ENCODE measurements at regions not wholly inside any gene's neighbourhood (a gene's known extent, or its start where the extent isn't known, plus 50 kb on each side); places are given as distances from the start of the nearest gene placed in this dataset.
"Not testable (repeated sequence)": the region's sequence is repeated elsewhere in the genome, so short reads cannot be mapped to it uniquely, and the experiment has no call there.

DNA sequence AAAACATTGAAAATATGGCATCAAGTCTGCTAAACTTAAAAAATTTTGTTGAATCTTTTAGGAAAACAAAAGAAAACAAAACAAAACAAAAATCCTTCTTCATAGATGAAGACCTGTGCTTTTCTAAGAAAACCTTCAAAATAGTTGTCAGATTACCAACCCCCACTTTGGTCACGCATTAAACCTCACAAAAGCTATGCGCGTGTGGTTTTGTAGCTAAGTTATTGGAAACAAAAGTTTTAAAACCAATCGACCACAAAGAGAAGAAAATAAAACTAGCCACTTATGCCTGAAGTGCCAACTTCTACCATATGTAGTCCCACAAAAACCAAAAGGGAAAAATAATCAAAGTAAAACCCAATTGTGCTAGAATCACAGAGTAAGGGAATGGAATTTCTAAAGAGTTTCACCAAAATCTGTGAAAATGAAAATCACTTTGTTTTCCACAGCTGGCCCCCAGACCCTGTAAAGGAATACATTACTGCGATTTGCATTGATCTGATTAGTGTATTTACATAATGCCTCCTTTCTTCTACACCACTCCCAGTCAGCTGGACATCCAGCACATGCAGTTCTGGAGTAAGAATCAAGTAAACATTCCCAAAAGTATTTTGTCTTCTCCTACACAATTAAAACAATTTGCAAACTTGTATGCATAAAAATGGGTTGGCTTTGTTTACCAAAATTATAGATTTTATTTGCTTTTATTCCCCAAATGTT, 330.1 kb upstream of the DKK2 start:
- TF ChIP-seq EZH2 (IDR thresholded peaks at IDR 0.05; ENCODE audit: borderline replicate concordance): no peak
- TF ChIP-seq, protein P1, sequence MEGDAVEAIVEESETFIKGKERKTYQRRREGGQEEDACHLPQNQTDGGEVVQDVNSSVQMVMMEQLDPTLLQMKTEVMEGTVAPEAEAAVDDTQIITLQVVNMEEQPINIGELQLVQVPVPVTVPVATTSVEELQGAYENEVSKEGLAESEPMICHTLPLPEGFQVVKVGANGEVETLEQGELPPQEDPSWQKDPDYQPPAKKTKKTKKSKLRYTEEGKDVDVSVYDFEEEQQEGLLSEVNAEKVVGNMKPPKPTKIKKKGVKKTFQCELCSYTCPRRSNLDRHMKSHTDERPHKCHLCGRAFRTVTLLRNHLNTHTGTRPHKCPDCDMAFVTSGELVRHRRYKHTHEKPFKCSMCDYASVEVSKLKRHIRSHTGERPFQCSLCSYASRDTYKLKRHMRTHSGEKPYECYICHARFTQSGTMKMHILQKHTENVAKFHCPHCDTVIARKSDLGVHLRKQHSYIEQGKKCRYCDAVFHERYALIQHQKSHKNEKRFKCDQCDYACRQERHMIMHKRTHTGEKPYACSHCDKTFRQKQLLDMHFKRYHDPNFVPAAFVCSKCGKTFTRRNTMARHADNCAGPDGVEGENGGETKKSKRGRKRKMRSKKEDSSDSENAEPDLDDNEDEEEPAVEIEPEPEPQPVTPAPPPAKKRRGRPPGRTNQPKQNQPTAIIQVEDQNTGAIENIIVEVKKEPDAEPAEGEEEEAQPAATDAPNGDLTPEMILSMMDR (IDR thresholded peaks at IDR 0.05; ENCODE audit: poor library complexity): no peak
- no peak for TF ChIP-seq EZH2phosphoT487 (IDR thresholded peaks at IDR 0.05; ENCODE audit: low read depth, severe bottlenecking, unreplicated experiment)
- no peaks in the 10 kb centered on the region for H4K20me1 ChIP-seq (ENCODE audit: insufficient read depth, poor library complexity, severe bottlenecking)
- H3K9me2 ChIP-seq (replicated peaks; ENCODE audit: insufficient read depth): no peaks in the 10 kb centered on the region
- WGBS (ENCODE audit: low lambda C conversion rate, missing lambda C conversion rate): 72% methylated on average over 5 of the region's 5 CpGs
- no peaks in the 10 kb centered on the region for H3K27me3 ChIP-seq
- no peak overlapping the region for H3K4me2 ChIP-seq
- no peak overlapping the region for H2AFZ ChIP-seq
- no peak overlapping the region for H3K27ac ChIP-seq
- no peaks in the 10 kb centered on the region for H3K4me1 ChIP-seq (ENCODE audit: insufficient read depth)
- no peaks in the 10 kb centered on the region for H3K79me2 ChIP-seq
- H3K36me3 ChIP-seq (replicated peaks; ENCODE audit: insufficient read depth, low read depth): no peaks in the 10 kb centered on the region
- no peak overlapping the region for H3K4me3 ChIP-seq
- no peak for DNase-seq (ENCODE audit: low spot score)
- H3K9me3 ChIP-seq (ENCODE audit: low read depth): no peaks in the 10 kb centered on the region

DNA sequence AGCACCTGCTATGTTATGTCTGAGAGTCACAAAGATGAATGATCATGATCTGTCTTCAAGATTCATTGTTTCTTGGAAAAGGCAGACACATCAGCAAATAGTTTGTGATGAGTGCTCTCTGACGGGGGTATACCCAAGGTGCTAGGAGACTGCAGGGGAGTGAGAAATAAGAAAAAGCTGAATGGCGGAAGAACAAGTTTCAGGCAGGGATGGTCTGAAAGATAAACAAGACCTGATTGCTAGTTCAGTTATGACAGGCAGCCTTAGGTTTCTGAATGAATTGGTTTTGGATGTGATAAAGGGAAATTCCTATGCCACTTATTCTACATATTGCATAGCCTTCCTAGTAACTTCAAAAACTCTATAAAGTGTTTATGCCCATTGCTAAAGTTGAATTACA, 327.0 kb upstream of the DKK2 start:
- 66% methylated on average over 2 of the region's 2 CpGs for WGBS (ENCODE audit: low lambda C conversion rate, missing lambda C conversion rate)
- no peaks in the 10 kb centered on the region for H3K9me3 ChIP-seq (ENCODE audit: low read depth)
- H3K4me1 ChIP-seq (ENCODE audit: insufficient read depth): no peaks in the 10 kb centered on the region
- H3K36me3 ChIP-seq (replicated peaks; ENCODE audit: insufficient read depth, low read depth): no peaks in the 10 kb centered on the region
- no peaks in the 10 kb centered on the region for H4K20me1 ChIP-seq (ENCODE audit: insufficient read depth, poor library complexity, severe bottlenecking)
- H3K9me2 ChIP-seq (replicated peaks; ENCODE audit: insufficient read depth): no peaks in the 10 kb centered on the region
- no peak for DNase-seq (ENCODE audit: low spot score)
- no peak overlapping the region for H3K27ac ChIP-seq
- H3K4me2 ChIP-seq: no peak overlapping the region
- H3K27me3 ChIP-seq: no peaks in the 10 kb centered on the region
- no peak overlapping the region for H2AFZ ChIP-seq
- H3K4me3 ChIP-seq: no peak overlapping the region
- TF ChIP-seq EZH2phosphoT487 (IDR thresholded peaks at IDR 0.05; ENCODE audit: low read depth, severe bottlenecking, unreplicated experiment): no peak
- TF ChIP-seq, protein P1 (IDR thresholded peaks at IDR 0.05; ENCODE audit: poor library complexity): no peak
- TF ChIP-seq EZH2 (IDR thresholded peaks at IDR 0.05; ENCODE audit: borderline replicate concordance): no peak
- H3K79me2 ChIP-seq: no peaks in the 10 kb centered on the region

DNA sequence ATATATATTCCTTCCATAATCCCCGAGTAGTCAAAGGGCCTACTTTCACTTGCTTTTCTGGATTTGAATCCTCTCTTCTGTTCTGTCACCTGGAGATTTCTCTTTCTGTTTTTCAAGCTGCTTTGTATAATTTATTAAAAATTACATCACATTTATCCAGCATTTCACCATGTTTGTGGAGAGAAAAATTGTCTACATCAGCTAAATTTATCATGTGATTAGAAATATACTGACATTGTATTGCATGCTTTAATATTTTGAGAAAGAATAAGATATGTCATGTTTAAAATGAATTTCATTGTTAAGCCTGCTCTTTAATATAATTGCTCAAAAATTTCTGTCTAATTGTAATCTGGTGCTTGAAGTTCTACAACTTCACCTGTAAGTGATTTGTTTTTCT, 323.1 kb upstream of the DKK2 start:
- Histone ChIP-seq H3K9me2 (replicated peaks; ENCODE audit: insufficient read depth) (no peaks in the 10 kb centered on the region), H3K4me3 (no peak overlapping the region), H3K27ac (no peak overlapping the region), H3K4me2 (no peak overlapping the region), H4K20me1 (ENCODE audit: insufficient read depth, poor library complexity, severe bottlenecking) (no peaks in the 10 kb centered on the region), H3K27me3 (no peaks in the 10 kb centered on the region), H3K36me3 (replicated peaks; ENCODE audit: insufficient read depth, low read depth) (no peaks in the 10 kb centered on the region), H3K9me3 (ENCODE audit: low read depth) (no peaks in the 10 kb centered on the region), H3K79me2 (no peaks in the 10 kb centered on the region), H2AFZ (no peak overlapping the region), H3K4me1 (ENCODE audit: insufficient read depth) (no peaks in the 10 kb centered on the region)
- 97% methylated on average over 1 of the region's 1 CpG for WGBS (ENCODE audit: low lambda C conversion rate, missing lambda C conversion rate)
- DNase-seq (ENCODE audit: low spot score): no peak
- TF ChIP-seq, protein P1 (IDR thresholded peaks at IDR 0.05; ENCODE audit: poor library complexity): no peak
- TF ChIP-seq EZH2 (IDR thresholded peaks at IDR 0.05; ENCODE audit: borderline replicate concordance): no peak
- no peak for TF ChIP-seq EZH2phosphoT487 (IDR thresholded peaks at IDR 0.05; ENCODE audit: low read depth, severe bottlenecking, unreplicated experiment)

DNA sequence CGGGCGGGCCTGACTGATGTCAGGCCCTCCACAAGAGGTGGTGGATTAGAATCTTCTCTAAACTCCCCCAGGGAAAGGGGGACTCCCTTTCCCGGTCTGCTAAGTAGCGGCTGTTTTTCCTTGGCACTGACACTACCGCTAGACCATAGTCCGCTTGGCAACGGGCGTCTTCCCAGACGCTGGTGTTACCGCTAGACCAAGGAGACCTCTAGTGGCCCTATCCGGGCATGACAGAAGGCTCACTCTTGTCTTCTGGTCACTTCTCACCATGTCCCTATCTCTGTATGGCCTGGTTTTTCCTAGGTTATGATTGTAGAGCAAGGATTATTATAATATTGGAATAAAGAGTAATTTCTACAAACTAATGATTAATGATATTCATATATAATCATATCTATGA, 318.2 kb upstream of the DKK2 start:
- not testable (repeated sequence) for H3K9me2 ChIP-seq (replicated peaks; ENCODE audit: insufficient read depth); H4K20me1 ChIP-seq (ENCODE audit: insufficient read depth, poor library complexity, severe bottlenecking); H3K4me2 ChIP-seq; H3K9me3 ChIP-seq (ENCODE audit: low read depth); H3K36me3 ChIP-seq (replicated peaks; ENCODE audit: insufficient read depth, low read depth); DNase-seq (ENCODE audit: low spot score); H3K27ac ChIP-seq; H3K4me1 ChIP-seq (ENCODE audit: insufficient read depth); H2AFZ ChIP-seq; H3K27me3 ChIP-seq; H3K4me3 ChIP-seq; H3K79me2 ChIP-seq
- 88% methylated on average over 11 of the region's 11 CpGs for WGBS (ENCODE audit: low lambda C conversion rate, missing lambda C conversion rate)

All from hepatocyte (in vitro differentiated cells).